GM23338 (cell line): ENCODE measurements at regions not wholly inside any gene's neighbourhood (a gene's known extent, or its start where the extent isn't known, plus 50 kb on each side); places are given as distances from the start of the nearest gene placed in this dataset. TPM values are rescaled to one million over a fixed set of nuclear protein-coding genes. Genes with fewer than 3 reads are reported as not detected.

Experiments
- microRNA counts: library from miRNA; unstranded; fragments of <30 nt; microRNA quantifications from one replicate; lab custom pipeline; 2017
- microRNA-seq: library from miRNA; unstranded; fragments of <30 nt; microRNA quantifications from one replicate; pipeline ENCODE4, GENCODE V29; 2017
- small RNA-seq: library from RNA; depleted of rRNA; stranded (forward); fragments of <200 nt; gene quantifications from one replicate; pipeline ENCODE3, GENCODE V24; 2014; ENCODE audit warnings: low replicate concordance

MicroRNA genes in the stretch of these regions (microRNA counts, 767-probe panel; counts per million panel counts)
- not detected for microRNA hsa-miR-4435 (lab: Ali Mortazavi, UCI)

Small RNA genes lying in the stretch of these regions (microRNA-seq; reads per million reads assigned to microRNA genes)
- gene MIR4771-1, result not detected

Small RNA genes lying in the stretch of these regions (small RNA-seq; reads per million reads assigned to genes)
- gene MIR4771-1, result not detected
